ENCODE measurements at regions not wholly inside any gene's neighbourhood (a gene's known extent, or its start where the extent isn't known, plus 50 kb on each side); places are given as distances from the start of the nearest gene placed in this dataset.

DNA sequence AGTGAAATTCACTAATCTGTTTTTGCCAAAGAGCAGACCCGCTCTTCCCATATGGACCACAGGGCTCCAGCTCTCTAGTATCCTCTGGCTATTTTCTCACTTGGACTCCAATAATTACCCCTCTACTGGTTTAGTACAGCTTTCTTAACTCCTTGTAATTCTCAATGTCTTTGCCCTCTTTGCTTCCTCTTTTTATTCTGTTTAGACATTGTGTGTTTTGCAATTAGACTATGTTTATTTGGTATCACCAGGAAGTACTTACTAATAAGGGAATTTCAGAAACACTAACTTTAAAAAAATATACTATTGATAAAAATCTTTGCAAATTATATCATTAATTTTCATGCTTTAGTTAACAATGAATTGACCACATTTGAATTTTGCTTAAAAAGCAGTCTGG, 111.6 kb upstream of the OBI1 start:
- DNase-seq, result no peak

DNA sequence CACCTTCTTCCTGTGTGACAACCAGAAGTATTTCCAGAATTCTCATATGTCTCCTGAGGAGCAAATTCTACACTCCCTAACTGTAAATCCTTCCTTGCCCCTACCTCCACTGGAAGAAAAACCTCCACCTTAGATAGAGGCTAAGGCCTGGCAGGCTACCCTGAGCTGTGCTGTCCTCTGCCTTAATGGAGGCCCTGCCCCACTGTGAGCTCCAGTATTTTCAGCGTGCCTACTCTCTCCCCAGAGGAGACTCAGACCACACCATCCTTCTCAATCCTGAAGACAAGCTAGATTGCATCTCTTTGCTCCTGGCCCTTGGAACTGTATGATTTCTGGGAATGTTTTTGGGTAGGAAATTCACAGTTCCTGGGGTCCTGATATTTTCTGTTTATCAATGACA, 110.0 kb upstream of the OBI1 start:
- DNase-seq, result no peak

DNA sequence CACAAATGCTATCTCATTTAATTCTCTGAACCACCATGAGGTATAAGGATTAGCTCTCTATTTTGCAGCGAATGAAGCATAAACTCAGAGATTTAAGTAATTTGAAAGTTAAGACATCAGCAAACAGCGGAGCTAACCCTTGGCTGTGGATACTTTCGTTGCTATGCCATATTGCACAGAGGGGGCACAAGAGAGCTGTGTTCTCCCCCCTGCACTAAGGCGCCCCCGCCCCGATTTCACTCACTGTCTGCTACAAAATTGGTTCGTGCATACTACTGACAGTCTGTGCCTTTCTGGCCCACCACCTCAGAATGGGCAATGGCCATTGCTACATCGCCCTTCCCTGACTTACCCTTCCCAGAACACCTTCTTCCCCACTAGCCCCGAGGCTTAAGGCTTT, 105.7 kb upstream of the OBI1 start:
- no peak for DNase-seq

DNA sequence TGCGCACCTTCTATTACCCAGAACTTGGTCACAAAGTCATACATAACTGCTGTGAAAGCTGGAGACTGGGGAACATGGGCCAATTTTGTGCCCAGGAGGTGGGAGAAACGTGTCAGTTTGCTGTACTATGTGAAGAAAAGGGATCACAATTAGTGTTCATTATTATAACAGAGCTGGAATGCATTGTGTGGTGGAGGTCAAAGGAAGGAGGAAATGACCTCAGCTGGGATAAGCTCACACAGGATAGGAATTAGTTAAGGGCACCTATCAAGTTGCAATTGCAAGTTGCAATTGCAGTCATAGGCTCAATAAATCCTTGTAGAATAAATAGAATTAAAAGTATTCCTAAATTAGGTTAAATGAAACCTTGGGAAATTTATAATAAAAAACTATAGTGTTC, 103.9 kb upstream of the OBI1 start:
- no peak for DNase-seq

DNA sequence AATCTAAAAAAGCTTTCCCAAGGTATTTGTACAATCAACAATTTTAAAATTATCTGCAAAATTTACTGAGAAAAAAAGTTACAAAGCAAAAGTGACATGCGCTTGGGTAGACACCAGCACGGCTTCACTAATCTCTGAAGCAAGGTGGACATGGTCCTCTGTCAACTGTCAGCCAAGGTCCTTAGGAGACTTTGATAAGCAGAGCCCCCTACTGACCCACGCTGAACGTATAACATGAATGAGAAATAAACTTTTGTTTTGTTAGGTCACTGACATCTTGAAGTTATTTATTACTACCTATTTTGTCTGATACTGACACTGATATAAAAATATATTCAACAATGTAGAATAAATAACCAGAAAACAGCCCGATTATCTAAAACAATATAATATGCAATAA, 100.7 kb upstream of the OBI1 start:
- DNase-seq, result no peak

DNA sequence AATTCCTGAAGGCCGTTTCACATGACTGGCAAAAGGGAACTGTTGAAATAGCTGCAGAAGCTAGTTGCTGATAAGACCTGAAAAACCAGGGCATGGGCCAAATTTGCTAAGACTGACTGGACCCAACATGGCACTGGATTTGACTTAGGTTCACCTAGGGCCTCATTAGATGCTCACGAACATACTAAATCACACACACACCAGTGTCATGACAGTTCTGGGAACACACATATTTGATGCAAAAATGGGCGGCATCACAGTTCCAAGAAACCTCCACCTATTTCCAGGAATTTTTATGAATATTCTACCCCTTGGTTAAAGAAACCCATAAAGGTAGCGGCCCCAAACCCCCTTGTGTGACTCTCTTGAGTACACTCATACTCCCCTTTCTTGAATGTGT, 99.6 kb upstream of the OBI1 start:
- no peak for DNase-seq

DNA sequence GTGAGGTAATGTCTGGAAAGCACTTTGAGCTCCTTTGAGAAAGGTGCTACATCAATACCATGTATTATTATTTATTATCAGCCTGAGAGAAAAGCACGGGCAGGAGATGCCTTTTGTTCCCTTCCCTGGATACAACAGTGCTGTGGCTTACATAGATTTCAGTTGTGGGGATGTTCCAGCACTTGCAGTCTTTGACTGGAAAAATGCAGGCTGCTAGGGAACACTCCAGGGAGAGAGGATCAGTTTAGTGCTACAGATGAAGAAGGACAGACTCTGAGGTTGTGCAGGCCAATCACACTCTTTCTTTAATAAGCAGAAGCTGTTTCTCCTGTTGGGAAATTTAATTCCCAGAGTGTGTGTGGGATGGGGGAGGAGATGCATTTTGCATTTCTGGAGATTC, 94.5 kb upstream of the OBI1 start:
- DNase-seq, result no peak

DNA sequence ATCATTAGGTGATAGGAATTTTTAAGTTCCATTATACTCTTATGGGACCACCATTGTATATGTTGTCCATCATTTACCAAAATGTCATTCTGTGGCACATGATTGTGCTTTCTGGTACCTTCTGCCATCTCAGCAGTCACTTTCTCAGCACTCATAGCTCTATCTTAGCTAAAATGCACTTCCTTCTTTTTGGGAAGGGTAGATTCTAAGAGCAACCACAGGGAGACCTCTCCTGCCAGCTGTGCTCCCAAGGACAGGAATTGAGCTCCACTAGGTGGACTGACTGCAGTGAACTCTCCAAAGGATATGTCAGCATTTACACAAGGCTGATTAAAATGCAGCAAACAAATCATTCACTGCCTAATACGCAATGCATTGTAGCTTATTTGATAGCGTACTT, 91.8 kb upstream of the OBI1 start:
- DNase-seq, result no peak

DNA sequence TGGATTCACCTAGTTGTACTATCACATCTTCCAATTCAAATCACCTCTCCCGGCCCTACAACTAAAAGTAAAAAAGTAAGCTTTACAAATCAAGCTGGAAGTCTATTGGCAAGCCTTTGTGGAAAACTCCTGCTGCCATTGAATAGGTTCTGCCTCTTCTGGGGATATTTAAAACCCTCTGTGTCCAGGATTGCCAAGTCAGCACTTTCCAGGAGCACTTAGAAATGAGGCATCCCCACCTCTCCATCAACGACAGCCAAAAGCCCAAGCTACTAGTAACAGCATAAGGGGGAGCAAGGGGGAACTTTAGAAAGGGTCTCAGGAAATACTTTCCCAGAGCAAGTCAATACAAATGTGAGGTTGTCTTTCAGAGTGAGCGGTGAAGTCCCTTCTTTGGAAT, 85.0 kb upstream of the OBI1 start:
- DNase-seq, result no peak

DNA sequence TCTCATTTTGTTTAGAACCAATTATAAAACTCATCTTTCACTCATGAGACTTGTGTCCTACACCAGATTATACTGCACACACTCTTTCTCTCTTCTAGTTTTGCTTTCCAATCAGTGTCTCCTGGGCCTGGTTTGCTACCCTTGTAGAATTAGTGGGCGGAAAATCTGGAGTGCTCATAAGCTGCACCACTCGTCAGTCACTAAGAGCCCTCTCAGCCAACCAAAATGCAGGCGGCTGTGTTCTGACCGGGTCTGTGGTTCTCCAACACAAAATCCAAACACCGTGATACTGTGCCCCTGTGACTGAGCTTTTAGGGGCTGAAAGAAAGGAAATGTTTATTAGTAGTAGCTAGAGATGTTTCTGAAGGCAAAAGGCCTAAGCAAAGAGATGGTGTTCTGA, 83.7 kb upstream of the OBI1 start:
- no peak for DNase-seq

DNA sequence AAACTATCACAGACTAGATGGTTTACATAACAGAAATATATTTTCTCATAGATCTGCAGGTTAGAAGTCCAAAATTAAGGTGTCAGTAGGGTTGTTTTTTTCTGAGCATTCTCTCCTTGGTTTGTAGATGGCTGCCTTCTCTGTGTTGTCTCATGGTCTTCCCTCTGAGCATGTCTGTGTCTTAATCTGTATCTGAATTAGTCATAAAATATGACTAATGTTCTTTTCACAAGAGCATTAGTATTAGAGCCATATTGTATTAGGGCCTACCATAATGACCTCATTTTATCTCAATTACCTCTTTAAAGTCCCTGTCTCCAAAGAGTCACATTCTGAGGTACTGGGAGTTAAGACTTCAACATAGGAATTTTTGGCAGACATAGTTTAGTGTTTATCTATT, 77.2 kb upstream of the OBI1 start:
- DNase-seq, result no peak

DNA sequence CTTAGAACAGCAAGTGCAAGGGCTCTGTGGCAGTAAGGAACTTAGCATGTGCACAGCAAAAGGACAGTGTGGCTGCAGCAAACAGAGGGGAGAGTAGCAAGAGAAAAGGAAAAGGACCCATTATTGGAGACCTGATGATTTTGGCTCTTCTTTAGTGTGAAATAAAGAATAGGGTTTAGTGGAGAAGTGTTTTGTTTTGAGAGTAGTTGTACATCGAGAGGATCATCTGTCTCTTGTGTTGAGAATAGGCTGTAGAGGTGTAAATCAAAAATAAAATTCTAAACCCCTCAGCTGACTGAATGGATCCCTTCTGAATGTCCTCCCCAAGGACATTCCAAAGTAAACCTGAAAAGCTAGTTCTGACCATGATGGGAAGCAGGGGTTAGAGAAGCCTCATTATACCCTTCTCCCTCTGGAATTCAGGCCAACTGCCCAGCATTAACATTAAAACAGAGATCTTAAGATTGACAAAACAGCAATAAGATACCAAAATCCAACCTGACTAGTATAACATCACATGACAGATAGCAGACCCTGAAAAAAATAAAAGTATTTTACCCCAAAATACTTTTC, 73.6 kb upstream of the OBI1 start:
- DNase-seq, result no peak

DNA sequence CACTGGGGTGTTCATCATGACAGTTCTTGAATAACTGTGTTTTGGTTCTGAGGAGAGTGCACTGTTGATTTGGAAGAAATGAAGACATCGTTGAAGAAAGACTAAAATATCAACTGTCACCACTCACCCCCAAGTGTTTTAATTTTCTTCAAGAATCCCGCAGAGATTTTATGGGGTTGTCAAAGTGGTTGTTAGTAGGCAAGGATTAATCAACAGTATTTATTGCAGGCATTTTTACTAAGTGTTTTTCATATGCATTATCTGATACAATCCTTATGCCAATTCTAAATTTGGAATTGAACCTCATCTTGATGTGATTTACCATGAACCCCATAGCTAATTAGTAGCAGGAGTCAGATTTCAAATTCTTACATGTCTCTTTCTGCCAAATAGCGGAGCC, 63.7 kb upstream of the OBI1 start:
- DNase-seq, result no peak

DNA sequence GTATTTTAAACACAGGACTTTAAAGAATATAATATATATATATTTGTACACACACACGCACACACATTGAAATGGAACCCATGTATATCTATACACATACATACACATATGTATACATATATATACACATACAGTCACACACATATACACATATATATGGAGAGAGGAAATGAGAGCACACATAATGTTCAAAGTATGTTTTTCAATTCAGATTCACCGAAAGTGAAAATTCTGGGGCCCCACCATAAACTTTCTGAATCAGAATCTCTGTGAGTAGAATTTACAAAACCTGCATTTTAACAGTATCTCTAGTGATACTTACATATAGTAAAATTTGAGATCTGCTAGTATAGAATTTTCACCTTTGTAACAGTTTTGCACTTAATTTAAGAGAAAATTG, 60.4 kb upstream of the OBI1 start:
- DNase-seq, result no peak

DNA sequence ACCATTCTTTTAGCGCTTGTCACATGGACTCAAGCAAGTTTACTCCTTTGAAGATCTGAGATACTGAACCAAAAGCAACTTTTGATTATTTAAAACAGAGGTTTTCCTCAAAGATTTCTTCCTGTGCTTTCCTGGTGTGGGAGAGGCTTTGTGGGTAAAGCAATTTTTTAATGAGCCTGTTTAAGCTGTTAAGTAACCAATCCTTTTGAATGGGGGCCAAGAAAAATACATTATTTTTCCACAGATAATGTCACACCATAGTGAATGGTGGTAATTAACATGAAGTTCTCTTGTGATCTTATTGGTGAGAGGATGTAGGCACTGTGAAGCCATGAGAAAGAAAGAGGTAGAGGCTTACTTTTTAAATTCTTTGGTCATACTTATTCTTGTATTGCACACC, 55.8 kb upstream of the OBI1 start:
- DNase-seq, result no peak

DNA sequence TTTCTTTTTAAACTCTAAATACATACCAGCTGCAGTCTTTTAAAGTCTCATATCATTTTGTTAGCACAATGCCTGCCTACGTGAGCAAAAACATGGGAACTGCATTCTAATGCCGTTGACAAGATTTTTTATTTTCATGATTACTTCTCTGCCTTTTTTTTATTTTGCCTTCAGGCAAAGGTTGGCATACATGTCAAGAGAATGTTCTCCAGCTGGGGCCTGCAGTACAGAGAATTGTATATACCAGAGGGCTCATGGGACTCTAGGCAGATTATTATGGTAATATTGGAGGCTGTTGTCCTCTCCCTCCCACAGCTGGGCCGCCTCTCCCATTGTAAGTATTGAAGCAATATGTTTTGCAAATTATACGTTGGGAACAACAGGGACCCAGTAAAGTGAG, 53.9 kb upstream of the OBI1 start:
- no peak for DNase-seq

DNA sequence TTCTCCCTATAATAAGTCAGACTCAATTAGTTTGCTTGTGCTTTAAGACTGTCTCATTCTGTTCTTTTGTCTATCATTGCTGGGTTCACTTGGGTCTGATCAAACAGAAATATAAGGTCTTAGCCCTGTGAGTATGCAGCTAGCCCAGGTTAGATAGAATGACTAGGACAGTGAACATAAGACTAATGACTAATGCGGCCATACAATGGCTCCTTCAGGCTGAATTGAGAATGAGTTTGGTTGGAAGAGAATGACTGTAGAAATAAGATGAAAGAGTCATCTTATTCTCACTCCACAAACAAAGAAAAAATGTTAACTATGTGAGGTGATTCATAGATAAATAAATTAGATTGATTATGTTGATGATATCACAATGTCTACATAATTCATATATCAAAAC, 50.1 kb upstream of the OBI1 start:
- no peak for DNase-seq

All from activated T-cell treated with anti-CD3 and anti-CD28 coated beads for 4 hours (primary cell).